HCT116 (cell line): ENCODE measurements at regions not wholly inside any gene's neighbourhood (a gene's known extent, or its start where the extent isn't known, plus 50 kb on each side); places are given as distances from the start of the nearest gene placed in this dataset.

ENCODE experiments used
- ATAC-seq: fragments of 200-7000 bp; cut with Tn5 transposase; 2 replicates; pipeline ENCODE4 v1.9.1; 2020; ENCODE audit warnings: mild to moderate bottlenecking, moderate library complexity
- BruUV-seq: library from RNA; stranded (reverse); fragments of 400-500 nt; replicated peaks from 2 replicates; lab custom pipeline; 2021; lab: Mats Ljungman, UMichigan
- CTCF ChIA-PET: fragments of 300-600 bp; sonication (Branson Sonifier 250); formaldehyde crosslinking; loops from one replicate; lab custom pipeline; 2021; ENCODE audit warnings: antibody characterized with exemption; lab: Charles Lee
- POLR2A ChIA-PET: fragments of 300-600, 350-600 bp; sonication (Branson Sonifier 250); formaldehyde crosslinking; loops from one replicate; lab custom pipeline; 2021; ENCODE audit warnings: antibody characterized with exemption; lab: Charles Lee
- RAD21 ChIA-PET, 2 experiments: fragments of 300-600 bp; sonication (Branson Sonifier 250); formaldehyde crosslinking; loops; one replicate each; lab custom pipeline; 2023; ENCODE audit warnings: low total read pairs in 2 of 2; ENCODE audit not compliant: uncharacterized antibody in 2 of 2, unreplicated experiment in 2 of 2, low non-redundant PET in 1 of 2; lab: Charles Lee
- DNase-seq: peaks from one replicate; pipeline ENCODE4 v3.0.0-alpha.2; 2010; ENCODE audit warnings: low read depth, low spot score
- H2AFZ ChIP-seq: fragments of 200-600 bp; shearing (Covaris generic), sonication (generic); 2 replicates; pipeline ENCODE4 v1.6.1; 2017; ENCODE audit warnings: low read depth, mixed run types, mixed read lengths, antibody characterized with exemption, low read length; ENCODE audit not compliant: poor library complexity, severe bottlenecking
- H3K27ac ChIP-seq: 2 replicates; pipeline ENCODE4 v1.5.1; 2012; ENCODE audit warnings: low read depth, low read length
- H3K27me3 ChIP-seq: fragments of 200-600 bp; sonication (generic); 2 replicates; pipeline ENCODE4 v1.6.1; 2016; ENCODE audit warnings: mixed run types, low read length, mixed read lengths; ENCODE audit not compliant: insufficient read depth
- H3K36me3 ChIP-seq, 2 experiments: fragments of 200-500 bp in 1 of 2; fragments of 200-600 bp in 1 of 2; sonication (Bioruptor generic) in 1 of 2; sonication (generic) in 1 of 2; 2 replicates each; pipeline versions ENCODE4 v1.5.1 to v1.6.1; 2014 to 2016; ENCODE audit warnings: low read length in 2 of 2, inconsistent platforms in 1 of 2, mixed read lengths in 1 of 2, mixed run types in 1 of 2; ENCODE audit not compliant: insufficient read depth in 2 of 2, control insufficient read depth in 1 of 2
- H3K4me1 ChIP-seq, 2 experiments: fragments of 200-600 bp in 1 of 2; sonication (generic) in 1 of 2; 2 replicates each; pipeline versions ENCODE4 v1.5.1 to v1.6.1; 2012 to 2017; ENCODE audit warnings: low read length in 2 of 2, inconsistent platforms in 1 of 2, mild to moderate bottlenecking in 1 of 2, mixed read lengths in 1 of 2, mixed run types in 1 of 2, moderate library complexity in 1 of 2; ENCODE audit not compliant: insufficient read depth in 2 of 2, control insufficient read depth in 1 of 2
- H3K4me2 ChIP-seq: fragments of 200-600 bp; sonication (generic); 2 replicates; pipeline ENCODE4 v1.6.1; 2017; ENCODE audit warnings: mixed run types, low read length, mixed read lengths
- H3K4me3 ChIP-seq, 2 experiments: fragments of 200-600 bp in 1 of 2; sonication (generic) in 1 of 2; replicated peaks in 1 of 2; 2 replicates each; pipeline ENCODE4 v1.5.1; 2011 to 2016; ENCODE audit warnings: low read length in 2 of 2, control low read depth in 1 of 2, low read depth in 1 of 2, mild to moderate bottlenecking in 1 of 2, mixed read lengths in 1 of 2, mixed run types in 1 of 2
- H3K79me2 ChIP-seq: fragments of 200-600 bp; sonication (generic); 2 replicates; pipeline ENCODE4 v1.6.1; 2017; ENCODE audit warnings: mild to moderate bottlenecking, mixed run types, low read length, moderate library complexity, mixed read lengths; ENCODE audit not compliant: insufficient read depth
- H3K9ac ChIP-seq: fragments of 200-600 bp; sonication (generic); 2 replicates; pipeline ENCODE4 v1.6.1; 2016; ENCODE audit warnings: low read length, mixed read lengths
- H3K9me2 ChIP-seq: fragments of 200-600 bp; sonication (generic), shearing (Covaris generic); 2 replicates; pipeline ENCODE4 v1.6.1; 2017; ENCODE audit warnings: mixed run types, mild to moderate bottlenecking, moderate library complexity; ENCODE audit not compliant: insufficient read depth
- H3K9me3 ChIP-seq, 2 experiments: fragments of 200-500 bp in 1 of 2; fragments of 200-600 bp in 1 of 2; sonication (Bioruptor generic) in 1 of 2; sonication (generic) in 1 of 2; 2 replicates each; pipeline ENCODE4 v1.6.1; 2014 to 2017; ENCODE audit warnings: low read length in 2 of 2, mixed read lengths in 2 of 2, inconsistent platforms in 1 of 2, low read depth in 1 of 2, mild to moderate bottlenecking in 1 of 2, mixed run types in 1 of 2, moderate library complexity in 1 of 2; ENCODE audit not compliant: control insufficient read depth in 1 of 2, insufficient read depth in 1 of 2
- H4K20me1 ChIP-seq: fragments of 200-600 bp; sonication (generic), shearing (Covaris generic); 2 replicates; pipeline ENCODE4 v1.6.1; 2017; ENCODE audit warnings: mixed run types, mild to moderate bottlenecking, moderate library complexity; ENCODE audit not compliant: insufficient read depth
- ATF3 ChIP-seq: IDR thresholded peaks from 2 replicates; pipeline ENCODE4 v1.6.1; 2012
- CBX3 ChIP-seq: IDR thresholded peaks from 2 replicates; pipeline ENCODE4 v1.6.1; 2012; ENCODE audit warnings: low read depth
- CEBPB ChIP-seq: IDR thresholded peaks from 2 replicates; pipeline ENCODE4 v1.6.1; 2012; ENCODE audit warnings: low read depth
- EGR1 ChIP-seq: IDR thresholded peaks from 2 replicates; pipeline ENCODE4 v1.6.1; 2012; ENCODE audit warnings: low read depth
- EZH2 ChIP-seq: fragments of 200-600 bp; sonication (generic); IDR thresholded peaks from 2 replicates; pipeline ENCODE4 v1.6.1; 2017; ENCODE audit warnings: antibody characterized with exemption, mixed run types
- EZH2phosphoT487 ChIP-seq: fragments of 200-600 bp; IDR thresholded peaks from 2 replicates; pipeline ENCODE4 v1.6.1; 2018; ENCODE audit warnings: antibody characterized with exemption, borderline replicate concordance
- FOSL1 ChIP-seq: IDR thresholded peaks from 2 replicates; pipeline ENCODE4 v1.6.1; 2012; ENCODE audit warnings: low read depth
- JUND ChIP-seq: IDR thresholded peaks from 2 replicates; pipeline ENCODE4 v1.6.1; 2012
- MAX ChIP-seq: IDR thresholded peaks from 2 replicates; pipeline ENCODE4 v1.6.1; 2012
- POLR2A ChIP-seq: IDR thresholded peaks from 2 replicates; pipeline ENCODE4 v1.7.0; 2011; ENCODE audit warnings: borderline replicate concordance; ENCODE audit not compliant: insufficient read depth, insufficient read length; ENCODE audit errors: extremely low read depth
- POLR2AphosphoS5 ChIP-seq: IDR thresholded peaks from 2 replicates; pipeline ENCODE4 v1.6.1; 2011; ENCODE audit warnings: mild to moderate bottlenecking, low read depth, low read length, moderate library complexity
- RAD21 ChIP-seq: IDR thresholded peaks from 2 replicates; pipeline ENCODE4 v1.6.1; 2012; ENCODE audit warnings: low read depth, mild to moderate bottlenecking
- SIN3A ChIP-seq: IDR thresholded peaks from 2 replicates; pipeline ENCODE4 v1.6.1; 2012; ENCODE audit warnings: low read depth
- YY1 ChIP-seq: IDR thresholded peaks from 2 replicates; pipeline ENCODE4 v1.6.1; 2011; ENCODE audit warnings: low read length, low read depth, moderate library complexity, mild to moderate bottlenecking; ENCODE audit not compliant: insufficient replicate concordance; ENCODE audit errors: extremely low read depth
- ZBTB33 ChIP-seq: IDR thresholded peaks from 2 replicates; pipeline ENCODE4 v1.6.1; 2011; ENCODE audit warnings: mild to moderate bottlenecking, low read length, moderate library complexity; ENCODE audit not compliant: insufficient replicate concordance; ENCODE audit errors: extremely low read depth
- ZNF274 ChIP-seq: fragments of 200-500 bp; sonication (Bioruptor generic); IDR thresholded peaks from 2 replicates; pipeline ENCODE4 v1.6.1; 2014; ENCODE audit warnings: mild to moderate bottlenecking, low read depth, low read length, inconsistent platforms
- intact Hi-C: fragments of 100-400 bp; cut with micrococcal nuclease; formaldehyde crosslinking; loops from 2 replicates; pipeline ENCODE4 v1.10.0; 2022

- H2AFZ ChIP-seq = no peak overlapping the region
- H3K4me2 ChIP-seq = no peak overlapping the region
- ChIA-PET CTCF (no interaction called here), POLR2A (no interaction called here), RAD21 (no interaction called here)
- BruUV-seq = no TSS peak
- no peaks in the 10 kb centered on the region for H4K20me1 ChIP-seq
- no peaks in the 10 kb centered on the region for H3K27me3 ChIP-seq
- no peak for DNase-seq
- no peak overlapping the region for H3K9ac ChIP-seq
- H3K79me2 ChIP-seq = no peaks in the 10 kb centered on the region
- no peak overlapping the region for H3K4me3 ChIP-seq
- intact Hi-C loops = no loop called here
- TF ChIP-seq JUND (no peak), EZH2 (no peak), CBX3 (no peak), SIN3A (no peak), ZBTB33 (no peak), RAD21 (no peak), ATF3 (no peak), POLR2AphosphoS5 (no peak), MAX (no peak), ZNF274 (no peak), EZH2phosphoT487 (no peak), CEBPB (no peak), FOSL1 (no peak), YY1 (no peak), POLR2A (no peak), EGR1 (no peak)
- TF ChIP-seq, all 23 proteins: peak for 0
- no peak overlapping the region for H3K27ac ChIP-seq
- H3K9me3 ChIP-seq = peaks cover 5 to 31% of the 10 kb centered on the region in 2 experiments; a peak in 3 of 4 replicates
- H3K9me2 ChIP-seq = no peaks in the 10 kb centered on the region
- no peaks in the 10 kb centered on the region for H3K36me3 ChIP-seq
- H3K4me1 ChIP-seq = no peaks in the 10 kb centered on the region
- ATAC-seq = no peak
Observed at GRCh38 chr5:18961234-18961633, 1026.8 kb downstream of the CDH18 start.
